B cell (primary cell): ENCODE measurements at regions not wholly inside any gene's neighbourhood (a gene's known extent, or its start where the extent isn't known, plus 50 kb on each side); places are given as distances from the start of the nearest gene placed in this dataset.

ENCODE experiments used
- CTCF ChIP-seq: fragments of 200-600 bp; IDR thresholded peaks from one replicate; pipeline ENCODE4 v1.8.0; 2022; ENCODE audit warnings: antibody characterized with exemption, mild to moderate bottlenecking
- EZH2 ChIP-seq: IDR thresholded peaks from 2 replicates; pipeline ENCODE4 v1.6.1; 2012; ENCODE audit warnings: borderline replicate concordance, low read depth, mild to moderate bottlenecking, moderate library complexity, low read length; ENCODE audit not compliant: insufficient read depth, poor library complexity, severe bottlenecking

GRCh38 chr7:50834679-50835078 is 52.0 kb upstream of the GRB10 start:
- TF ChIP-seq CTCF: no peak
- no peak for TF ChIP-seq EZH2
